ENCODE measurements at regions not wholly inside any gene's neighbourhood (a gene's known extent, or its start where the extent isn't known, plus 50 kb on each side); places are given as distances from the start of the nearest gene placed in this dataset.

GRCh38 chr10:4661511-4662255 lies 164.3 kb upstream of the AKR1E2 start:
- TF ChIP-seq, protein P1, sequence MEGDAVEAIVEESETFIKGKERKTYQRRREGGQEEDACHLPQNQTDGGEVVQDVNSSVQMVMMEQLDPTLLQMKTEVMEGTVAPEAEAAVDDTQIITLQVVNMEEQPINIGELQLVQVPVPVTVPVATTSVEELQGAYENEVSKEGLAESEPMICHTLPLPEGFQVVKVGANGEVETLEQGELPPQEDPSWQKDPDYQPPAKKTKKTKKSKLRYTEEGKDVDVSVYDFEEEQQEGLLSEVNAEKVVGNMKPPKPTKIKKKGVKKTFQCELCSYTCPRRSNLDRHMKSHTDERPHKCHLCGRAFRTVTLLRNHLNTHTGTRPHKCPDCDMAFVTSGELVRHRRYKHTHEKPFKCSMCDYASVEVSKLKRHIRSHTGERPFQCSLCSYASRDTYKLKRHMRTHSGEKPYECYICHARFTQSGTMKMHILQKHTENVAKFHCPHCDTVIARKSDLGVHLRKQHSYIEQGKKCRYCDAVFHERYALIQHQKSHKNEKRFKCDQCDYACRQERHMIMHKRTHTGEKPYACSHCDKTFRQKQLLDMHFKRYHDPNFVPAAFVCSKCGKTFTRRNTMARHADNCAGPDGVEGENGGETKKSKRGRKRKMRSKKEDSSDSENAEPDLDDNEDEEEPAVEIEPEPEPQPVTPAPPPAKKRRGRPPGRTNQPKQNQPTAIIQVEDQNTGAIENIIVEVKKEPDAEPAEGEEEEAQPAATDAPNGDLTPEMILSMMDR (optimal IDR thresholded peaks at IDR 0.05 in 1 of 3, IDR thresholded peaks at IDR 0.05 in 1 of 3, conservative IDR thresholded peaks at IDR 0.05 in 1 of 3; ENCODE audit: extremely low read depth in 1 of 3, insufficient read depth in 2 of 3, low read length in 3 of 3), result no peak
- TF ChIP-seq EZH2 (IDR thresholded peaks at IDR 0.05; ENCODE audit: low read length), result no peak

Data from keratinocyte (primary cell).